OCI-M2 (cell line): ENCODE measurements at regions not wholly inside any gene's neighbourhood (a gene's known extent, or its start where the extent isn't known, plus 50 kb on each side); places are given as distances from the start of the nearest gene placed in this dataset.

ENCODE experiments used
- DNase-seq: peaks from one replicate; lab custom pipeline; 2025; ENCODE audit not compliant: unreplicated experiment; lab: John Stamatoyannopoulos, UW

DNA sequence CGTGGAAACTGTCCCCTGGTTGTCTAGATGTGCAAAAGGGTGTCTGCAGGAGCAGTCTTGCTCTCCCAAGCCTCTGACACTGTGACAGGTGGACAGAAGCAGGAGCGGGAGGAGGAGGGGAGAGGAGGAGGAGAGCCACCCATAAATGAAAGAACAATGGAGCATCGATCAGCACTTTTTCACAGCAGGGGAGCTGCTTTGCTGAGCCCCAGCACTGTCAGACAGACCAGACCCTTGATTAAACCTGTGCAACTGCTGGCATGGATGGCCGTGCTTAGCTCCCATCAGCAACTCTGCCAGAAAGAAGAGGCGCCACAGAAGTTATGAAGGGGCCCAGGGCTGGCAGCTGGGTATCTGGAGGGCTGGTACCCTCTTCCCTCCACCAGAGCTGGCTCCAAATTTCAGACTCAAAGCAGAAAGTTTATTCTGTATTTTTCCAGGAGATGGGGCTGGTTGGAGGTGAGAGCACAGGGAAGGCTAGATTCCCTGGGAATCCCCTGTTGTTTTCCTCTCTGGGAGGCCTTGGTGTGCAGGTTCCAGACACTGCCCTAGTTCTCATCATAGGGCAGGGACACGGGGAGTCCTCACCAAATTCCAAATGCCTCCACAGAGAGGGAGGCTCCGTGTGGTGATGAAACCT is 1192.2 kb downstream of the UQCRFS1 start:
- no peak for DNase-seq

DNA sequence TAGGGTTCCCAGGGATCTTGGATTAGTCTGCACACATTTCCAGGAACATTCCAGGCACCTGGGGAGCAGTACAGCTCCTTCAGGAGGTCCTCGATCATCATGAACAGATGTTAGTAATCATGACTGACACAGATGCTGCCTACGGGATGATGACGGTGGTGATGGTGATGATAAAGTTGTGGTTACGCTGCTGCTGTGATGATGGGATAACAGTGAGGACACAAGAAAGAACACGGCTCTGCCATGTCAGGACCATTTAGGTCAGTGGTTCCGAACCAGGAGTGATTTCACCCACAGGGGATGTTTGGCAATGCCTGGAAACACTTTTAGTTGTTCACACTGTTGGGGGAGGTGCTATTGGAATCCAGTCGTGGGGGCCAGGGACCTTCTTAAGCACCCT is 1193.0 kb downstream of the UQCRFS1 start:
- no peak for DNase-seq

DNA sequence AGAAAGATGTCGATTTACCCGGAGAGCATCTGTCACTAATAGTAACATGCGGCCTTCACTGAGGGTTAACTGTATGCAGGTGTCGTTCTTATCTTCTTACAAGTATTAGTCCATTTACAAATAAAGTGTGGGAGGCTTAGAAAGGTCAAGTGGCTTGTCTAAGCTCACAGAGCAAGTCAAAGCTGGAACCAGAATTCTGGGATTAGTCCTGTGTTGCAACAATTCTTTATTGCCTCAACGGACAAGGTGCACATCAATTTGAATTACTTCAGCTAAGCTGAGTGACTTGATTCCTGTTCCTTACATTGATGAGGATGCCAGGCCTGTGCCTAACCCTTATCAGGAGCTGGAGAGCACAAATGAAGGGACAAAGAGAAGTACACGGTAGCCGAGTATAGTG is 1193.6 kb downstream of the UQCRFS1 start:
- DNase-seq, result no peak

DNA sequence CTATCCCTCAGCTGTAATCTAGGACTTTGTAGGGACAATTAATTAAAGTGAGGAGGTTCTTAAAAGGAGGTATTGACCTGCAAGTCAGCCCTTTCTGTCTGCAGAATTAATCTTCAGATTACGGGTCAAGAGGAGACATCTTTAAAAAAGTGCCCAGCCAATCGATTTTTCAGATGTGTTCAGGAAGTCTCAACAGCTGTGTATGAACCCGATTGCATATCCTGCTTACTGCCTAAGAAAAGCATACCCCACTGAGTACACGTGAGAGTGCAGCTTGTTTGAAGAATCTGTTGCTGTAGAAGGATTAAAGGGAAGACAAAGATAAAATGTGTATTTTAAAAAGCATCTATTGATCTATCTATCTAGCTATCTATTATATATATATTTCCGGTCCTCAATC is 1194.5 kb downstream of the UQCRFS1 start:
- DNase-seq, result no peak

DNA sequence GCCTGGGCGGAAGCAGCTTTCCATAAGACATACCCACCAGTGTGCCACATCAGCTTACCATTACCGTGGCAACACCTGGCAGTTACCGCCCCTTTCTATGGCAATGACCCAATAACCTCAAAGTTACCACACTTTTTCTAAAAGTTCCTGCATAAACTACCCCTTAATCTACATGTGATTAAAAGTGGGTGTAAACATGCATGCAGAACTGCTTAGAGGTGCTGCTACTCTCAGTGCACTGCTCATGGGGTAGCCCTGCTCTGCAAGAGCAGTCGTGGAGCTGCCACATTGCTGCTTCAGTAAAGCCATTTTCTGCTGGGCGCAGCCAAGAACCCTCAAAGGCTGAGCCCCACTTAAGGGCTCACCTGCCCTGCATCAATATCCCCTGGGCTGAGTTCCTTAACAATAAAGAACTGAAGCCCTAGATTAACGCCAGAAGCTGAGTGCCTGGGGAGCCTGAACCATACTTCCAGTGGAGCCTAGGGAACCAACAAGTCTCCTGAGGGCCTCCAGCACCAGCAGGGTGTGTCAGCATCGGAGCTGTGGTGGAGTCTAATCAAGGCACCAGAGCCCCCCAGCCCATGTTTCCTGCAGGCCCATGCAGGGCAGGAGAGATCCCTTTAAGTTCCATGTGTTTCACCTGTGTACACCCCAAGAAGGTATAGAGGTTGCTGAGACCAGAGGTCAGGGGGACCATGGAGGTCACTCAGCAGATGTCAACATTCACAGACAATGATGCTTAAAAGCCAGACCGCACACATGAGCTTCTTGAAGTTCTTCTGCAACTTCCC is 1198.1 kb downstream of the UQCRFS1 start:
- no peak for DNase-seq

DNA sequence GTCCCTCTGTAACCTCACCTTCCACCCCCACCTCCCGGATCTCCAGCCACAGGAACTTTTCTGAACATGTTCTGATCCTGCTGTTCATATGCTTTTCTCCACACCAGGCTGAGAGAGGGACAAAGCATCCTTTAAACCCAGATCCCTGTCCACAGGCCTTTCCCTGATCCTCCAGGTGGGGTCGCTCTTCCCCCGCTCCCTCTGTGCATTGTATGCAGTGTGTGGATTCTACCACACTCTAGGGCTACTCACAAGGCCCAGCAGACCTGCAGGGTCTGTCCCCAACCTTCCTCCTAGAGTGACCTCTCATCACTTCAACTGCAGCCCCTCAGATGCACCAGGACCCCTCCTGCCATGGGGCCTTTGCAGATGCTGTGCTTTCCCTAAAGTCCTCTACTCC is 1200.6 kb downstream of the UQCRFS1 start:
- DNase-seq, result no peak

DNA sequence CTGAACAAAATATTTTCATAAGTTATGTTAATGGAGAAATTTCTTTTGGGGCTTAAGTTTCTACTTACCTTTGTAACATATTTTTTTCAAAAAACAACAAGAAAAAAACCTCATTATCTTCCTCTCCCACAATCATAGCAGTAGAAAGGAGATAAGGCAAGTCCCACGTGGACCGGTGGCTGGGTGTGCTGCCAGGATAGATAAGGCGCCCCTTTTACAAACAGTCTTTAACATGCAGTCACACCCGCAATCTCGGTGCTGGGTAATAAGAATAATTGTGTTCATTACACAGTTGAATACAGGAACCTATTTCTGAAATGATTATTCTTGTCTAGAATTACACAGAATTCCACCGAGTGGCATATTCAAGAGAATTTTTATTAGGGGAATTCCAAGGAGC is 1202.3 kb downstream of the UQCRFS1 start:
- no peak for DNase-seq

DNA sequence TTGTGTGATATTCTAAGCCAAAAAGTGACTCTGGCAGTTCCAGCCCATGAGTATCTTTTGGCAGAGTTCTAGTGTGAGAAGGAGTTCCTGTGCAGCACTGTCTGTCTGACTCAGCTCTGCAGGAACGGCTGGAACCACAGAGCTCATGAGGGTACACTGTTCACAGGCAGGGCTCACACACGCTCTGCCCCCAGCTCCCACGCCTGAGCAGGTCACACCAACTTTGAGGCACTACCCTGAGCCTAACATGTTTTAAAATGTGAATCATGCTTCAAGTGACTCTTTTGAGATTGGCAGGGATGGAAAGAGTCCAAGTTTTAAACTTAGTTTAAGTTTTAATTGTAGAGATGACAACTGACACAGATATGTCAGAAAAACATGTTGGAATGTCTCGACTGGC is 1203.3 kb downstream of the UQCRFS1 start:
- no peak for DNase-seq

DNA sequence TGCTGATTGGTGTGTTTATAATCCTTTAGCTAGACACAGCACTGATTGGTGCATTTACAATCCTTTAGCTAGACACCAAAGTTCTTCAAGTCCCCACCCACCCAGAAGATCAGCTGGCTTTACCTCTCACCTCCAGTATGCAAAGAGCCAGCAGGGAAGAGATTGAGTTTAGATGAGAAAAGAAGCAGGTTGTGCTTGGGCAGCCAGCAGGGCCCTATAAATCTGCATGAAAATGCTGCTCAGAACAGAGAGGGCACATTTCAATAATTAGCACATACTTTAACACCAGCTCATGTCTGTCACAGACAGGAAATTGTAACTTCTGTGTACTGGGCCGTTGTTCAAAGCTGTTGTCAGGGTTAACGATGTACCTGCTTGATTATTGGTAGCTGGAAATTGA is 1204.3 kb downstream of the UQCRFS1 start:
- no peak for DNase-seq

DNA sequence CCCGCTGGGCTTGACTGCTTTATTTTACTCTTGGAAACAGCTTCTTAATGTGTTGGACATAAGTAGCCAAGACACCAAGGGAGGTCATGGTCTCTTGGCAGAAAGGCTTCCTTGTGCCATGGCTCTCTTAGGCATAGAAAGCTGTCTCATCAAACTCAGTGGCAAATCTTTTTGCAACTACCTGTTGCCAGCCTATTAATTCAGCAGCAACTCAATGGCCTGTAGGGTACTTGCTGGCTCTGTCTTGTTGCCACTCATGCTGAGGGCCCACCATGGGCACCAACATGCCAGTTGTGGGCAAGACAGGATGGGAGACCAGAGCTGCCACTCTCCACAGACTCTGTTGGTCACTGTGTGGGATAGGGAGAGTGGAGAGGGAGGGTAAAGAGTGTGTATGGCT is 1209.4 kb downstream of the UQCRFS1 start:
- no peak for DNase-seq

DNA sequence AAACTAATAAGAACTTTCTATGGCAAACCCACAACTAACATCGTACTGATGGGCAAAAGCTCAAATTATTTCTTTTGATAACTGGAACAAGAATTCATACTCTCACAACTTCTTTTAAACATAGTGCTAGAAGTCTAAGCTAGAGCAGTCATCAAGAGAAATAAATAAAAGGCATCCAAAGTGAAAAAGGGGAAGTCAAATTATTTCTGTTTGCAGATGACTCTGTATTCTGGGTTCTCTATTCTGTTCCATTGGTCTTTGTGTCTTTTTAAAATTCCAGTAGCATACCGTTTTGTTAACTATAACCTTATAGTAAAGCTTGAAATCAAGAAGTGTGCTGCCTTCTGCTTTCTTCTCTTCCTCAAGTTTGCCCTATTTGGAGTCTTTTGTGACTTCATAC is 1215.9 kb downstream of the UQCRFS1 start:
- DNase-seq, result no peak

DNA sequence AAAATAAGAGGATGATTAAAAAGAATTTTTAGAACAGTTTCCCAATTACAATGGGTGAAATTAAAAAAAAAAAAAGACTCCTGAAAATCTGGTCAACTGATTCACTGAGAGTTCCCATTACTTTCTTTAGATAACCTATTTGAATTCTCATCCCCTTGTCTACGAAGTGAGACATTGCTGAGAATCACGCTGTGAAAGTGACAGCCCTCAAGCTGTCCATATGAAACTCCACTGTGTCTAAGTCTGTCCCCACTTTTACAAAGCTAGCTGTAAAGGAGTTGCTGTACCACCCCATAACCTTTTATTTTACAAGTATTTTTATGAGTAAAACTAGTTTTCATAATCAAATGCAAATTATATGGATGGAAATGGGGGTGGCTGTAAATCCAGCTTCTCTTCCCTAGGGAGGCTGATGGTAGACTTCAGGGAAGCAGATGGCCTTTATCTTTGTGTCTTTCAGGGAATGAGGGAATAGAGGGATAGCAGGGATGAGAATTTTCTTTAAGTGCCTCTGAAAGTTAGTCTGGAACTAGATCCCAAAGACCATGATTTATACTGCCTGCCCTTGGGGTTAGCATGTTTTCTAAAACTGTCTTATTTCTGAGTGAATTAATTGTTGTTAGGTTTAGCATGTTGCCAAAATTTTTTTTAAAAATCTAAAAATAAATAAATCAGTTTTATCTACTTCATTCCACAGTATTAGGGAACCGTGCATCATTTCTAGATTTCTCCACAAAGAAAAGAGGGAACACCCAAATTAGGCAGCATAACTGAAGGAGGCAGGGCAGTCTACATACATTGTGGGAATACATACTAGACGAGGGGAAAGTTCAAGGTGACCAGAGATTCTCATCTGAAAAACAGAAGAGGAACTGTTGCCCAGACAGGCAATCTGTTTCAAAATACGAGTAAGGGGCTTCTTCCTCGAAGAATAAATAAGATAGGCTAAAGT is 1219.1 kb downstream of the UQCRFS1 start:
- DNase-seq, result no peak

DNA sequence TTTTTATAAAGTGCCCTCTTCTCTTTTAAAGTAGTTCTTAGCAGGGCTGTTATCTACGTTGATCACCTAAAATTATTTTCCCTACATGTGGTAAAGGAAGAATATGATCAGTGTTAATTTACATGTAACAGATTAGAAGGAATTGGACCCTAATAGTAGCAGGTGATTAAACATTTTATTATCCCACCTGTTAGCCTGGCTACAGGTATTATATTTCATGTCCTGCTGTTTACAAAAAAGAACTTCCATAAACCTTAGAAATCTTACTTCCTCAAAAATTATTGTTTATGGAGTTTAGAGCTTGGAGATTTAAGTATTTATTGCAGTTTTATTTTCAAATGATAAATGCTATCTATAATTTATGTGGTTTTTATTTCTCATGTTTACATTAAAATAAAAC is 1226.7 kb downstream of the UQCRFS1 start:
- no peak for DNase-seq

DNA sequence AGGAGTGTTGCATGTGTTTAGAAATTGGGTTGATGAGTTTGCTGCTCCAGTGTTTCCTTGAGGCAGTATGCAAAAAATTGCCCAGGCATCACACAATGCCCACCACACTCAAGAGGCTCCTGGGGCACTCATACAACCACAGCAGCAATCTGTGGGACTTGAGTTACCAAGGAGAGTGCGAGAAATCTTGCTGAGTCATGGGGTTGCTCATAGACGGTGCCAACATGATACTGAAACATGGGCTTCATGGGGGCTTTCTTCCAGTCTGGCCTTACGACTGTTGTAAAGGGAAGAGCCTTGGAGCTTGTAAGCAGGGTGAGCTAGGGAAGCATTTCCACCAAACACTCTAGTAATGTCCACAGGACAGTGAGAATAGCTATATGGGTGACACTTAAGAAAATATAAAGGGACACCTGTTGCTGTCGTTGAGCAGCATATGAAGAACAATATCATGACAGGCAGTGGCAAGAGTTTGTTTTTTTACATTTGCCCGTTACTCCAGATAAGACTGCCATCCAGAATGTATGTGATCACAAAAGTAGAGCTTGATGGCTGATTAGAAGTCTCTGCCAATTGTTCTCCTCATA is 1237.4 kb downstream of the UQCRFS1 start:
- DNase-seq, result no peak

DNA sequence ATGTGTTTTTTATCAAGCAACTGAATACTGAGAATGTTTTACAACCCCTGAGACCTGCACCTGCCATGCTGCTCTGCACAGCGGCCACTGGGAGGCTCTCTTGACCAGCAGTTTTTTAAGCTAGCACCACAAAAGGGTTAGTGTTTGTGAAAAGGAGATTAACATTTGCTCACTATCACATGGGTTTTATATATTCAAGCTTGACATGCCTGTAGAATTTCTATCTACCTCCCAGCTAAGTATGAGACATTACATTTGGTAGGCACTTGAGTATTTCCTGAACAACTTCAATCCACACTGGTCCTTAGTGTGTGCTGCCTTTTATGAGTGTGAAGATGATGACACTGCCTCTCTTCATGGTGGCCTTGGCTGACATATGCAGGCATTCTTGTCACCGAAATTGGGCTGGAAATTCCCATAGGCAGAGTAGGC is 1238.9 kb downstream of the UQCRFS1 start:
- peak; percentile 77 for DNase-seq

DNA sequence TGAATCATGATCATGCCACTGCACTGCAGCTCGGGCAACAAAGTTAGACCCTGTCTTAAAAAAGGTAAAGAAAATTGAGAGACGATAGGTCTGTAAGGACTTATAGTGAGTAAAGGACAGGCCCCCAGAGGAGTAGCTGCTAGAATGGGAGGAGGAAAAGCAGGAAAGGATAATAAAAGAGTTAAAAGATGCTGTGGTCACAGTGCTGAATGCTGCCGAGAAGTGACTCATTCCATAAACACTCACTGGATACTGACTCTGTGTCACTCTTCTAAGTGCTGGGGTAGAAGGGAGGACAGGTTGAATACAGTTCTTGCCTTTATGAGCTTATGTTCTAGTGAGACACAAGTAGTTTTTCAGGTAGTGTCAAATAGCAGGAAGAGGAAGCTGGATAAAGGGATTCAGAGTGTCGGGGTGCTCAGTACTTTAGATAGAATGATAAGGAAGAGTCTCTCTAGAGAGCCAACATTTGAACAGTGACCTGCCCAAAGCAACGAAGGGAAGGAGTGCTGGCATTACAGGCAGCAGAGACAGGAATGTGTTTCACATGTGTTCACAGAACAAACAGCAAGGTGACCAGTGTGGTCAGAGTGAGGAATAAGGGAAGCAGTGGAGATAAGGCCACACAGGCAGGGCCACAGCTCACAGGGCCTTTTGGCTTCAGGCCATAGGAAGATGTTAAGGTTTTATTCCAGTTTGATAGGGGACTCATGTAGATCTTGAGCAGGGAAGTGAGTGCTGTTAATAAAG is 1240.5 kb downstream of the UQCRFS1 start:
- DNase-seq, result peak; percentile 51

DNA sequence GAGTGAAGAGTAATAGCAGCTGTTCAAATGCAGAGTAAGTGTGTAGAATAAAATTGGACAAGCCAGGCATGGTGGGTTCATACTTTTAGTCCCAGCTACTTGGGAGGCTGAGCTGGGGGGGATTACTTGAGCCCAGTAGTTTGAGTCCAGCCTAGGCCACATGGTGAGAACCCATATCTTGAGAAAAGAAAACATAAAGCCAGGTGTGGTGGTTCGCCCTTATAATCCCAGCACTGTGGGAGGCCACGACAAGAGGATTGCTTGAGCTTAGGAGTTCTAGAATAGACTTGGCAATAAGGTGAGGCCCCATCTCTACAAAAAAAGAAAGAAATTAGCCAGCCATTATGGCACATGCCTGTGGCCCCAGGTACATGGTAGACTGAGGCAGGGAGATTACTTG is 1241.1 kb downstream of the UQCRFS1 start:
- no peak for DNase-seq

DNA sequence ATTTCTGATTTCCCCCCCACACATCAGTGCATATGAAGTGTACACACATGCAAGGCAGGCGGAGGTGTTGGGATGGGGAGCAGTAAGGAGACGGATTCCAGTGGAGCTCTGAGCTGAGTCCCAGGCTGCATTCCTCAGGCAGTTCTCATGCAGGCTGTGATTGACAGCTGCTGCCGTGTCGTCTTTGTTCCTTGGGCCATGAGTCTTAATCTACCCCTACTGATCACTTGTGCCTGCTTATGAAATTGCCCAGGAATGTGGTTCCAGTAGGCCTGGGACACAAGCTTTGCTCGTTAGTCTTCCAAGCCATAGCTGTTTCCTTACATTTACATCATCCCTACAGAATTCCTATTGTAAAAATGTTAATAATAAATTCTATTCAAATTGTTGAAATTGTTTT is 1241.9 kb downstream of the UQCRFS1 start:
- DNase-seq, result no peak

DNA sequence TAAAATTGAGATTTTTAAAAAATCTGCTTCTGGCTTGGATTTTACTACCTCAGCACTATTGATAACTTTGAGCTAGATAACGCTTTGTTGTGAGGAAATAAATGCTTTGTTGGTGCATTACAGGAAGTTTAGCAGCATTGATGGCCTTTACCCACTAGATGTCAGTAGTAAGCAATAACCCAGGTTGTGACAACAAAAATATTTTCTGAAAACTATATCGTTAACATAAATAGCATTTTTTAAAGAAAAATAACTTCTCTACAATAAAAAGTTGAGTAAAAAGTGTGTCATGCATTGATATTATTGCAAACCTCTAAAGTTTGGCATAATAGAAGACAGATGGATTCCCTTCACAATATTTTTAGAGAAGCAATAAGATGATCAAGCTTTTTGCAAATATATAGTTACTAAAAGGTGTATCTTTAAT is 1246.5 kb downstream of the UQCRFS1 start:
- DNase-seq, result peak; percentile 86

DNA sequence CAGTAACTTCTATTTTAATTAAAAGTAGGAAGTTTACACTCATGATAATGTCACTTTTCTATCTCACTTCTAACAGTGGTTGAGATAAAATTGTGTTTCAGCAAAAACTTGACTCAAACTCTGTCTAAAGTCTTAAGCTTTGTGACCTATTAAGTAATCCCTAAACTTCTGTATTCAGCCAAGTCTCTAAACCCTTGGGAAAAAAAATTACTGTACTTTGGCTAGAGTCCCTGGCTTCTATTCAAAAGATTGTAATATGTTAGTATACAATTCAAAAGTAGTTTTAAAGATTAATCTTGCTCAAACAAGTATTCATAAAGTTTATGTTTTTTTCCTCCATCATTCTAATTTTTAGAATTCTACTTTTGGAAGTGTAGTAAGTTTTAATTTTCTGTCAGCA is 1248.8 kb downstream of the UQCRFS1 start:
- no peak for DNase-seq

DNA sequence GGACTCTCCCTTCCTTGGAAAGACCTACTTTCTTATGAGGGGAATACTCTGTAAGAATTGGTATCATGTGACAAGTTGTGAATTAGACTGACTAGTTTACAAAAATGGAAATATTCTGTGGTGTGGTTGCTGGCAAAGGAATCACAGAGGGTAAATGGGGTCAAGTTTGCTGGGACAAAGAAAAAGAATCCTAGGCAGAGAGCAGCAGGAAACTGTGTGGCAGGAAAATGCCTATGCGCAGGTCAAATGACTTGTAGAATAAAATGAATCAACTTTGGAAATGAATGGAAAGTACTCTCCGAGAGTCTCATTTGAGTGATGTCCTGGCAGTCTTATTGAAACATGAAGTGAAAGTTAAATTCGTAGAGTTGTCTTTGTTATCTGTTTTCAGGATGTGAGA is 1250.7 kb downstream of the UQCRFS1 start:
- no peak for DNase-seq
